GM18951 (cell line): ENCODE measurements at regions not wholly inside any gene's neighbourhood (a gene's known extent, or its start where the extent isn't known, plus 50 kb on each side); places are given as distances from the start of the nearest gene placed in this dataset.

ENCODE experiments used
- POLR2A ChIP-seq: IDR thresholded peaks from 4 replicates; pipeline ENCODE4 v1.6.1; 2011; ENCODE audit warnings: mild to moderate bottlenecking; ENCODE audit not compliant: insufficient read length, insufficient read depth; ENCODE audit errors: extremely low read depth
- in situ Hi-C: fragments of 300-500 bp; cut with MboI; formaldehyde crosslinking; loops from one replicate; pipeline ENCODE4 v1.12.0; 2022; ENCODE audit warnings: low sequenced_read_pairs, mixed read lengths, inconsistent platforms; ENCODE audit not compliant: unreplicated experiment

GRCh38 chr5:24737163-24737562 is 92.4 kb upstream of the CDH10 start:
- TF ChIP-seq POLR2A = no peak
- in situ Hi-C loops = no loop called here

GRCh38 chr5:24735284-24735683 is 90.5 kb upstream of the CDH10 start:
- no peak for TF ChIP-seq POLR2A
- in situ Hi-C loops = no loop called here

- TF ChIP-seq POLR2A = no peak
Measured at GRCh38 chr5:24732184-24732583, 87.4 kb upstream of the CDH10 start.

GRCh38 chr5:24720743-24721142 is 76.0 kb upstream of the CDH10 start:
- TF ChIP-seq POLR2A = no peak
- in situ Hi-C loops = no loop called here

More at GRCh38 chr5:24732184-24732583, 87.4 kb upstream of the CDH10 start:
- in situ Hi-C loops = no loop called here

GRCh38 chr5:24714746-24715145 is 70.0 kb upstream of the CDH10 start:
- TF ChIP-seq POLR2A = no peak
- in situ Hi-C loops = no loop called here

- in situ Hi-C loops = no loop called here
- no peak for TF ChIP-seq POLR2A
Measured at GRCh38 chr5:24712947-24713346, 68.2 kb upstream of the CDH10 start.

- in situ Hi-C loops = no loop called here
- no peak for TF ChIP-seq POLR2A
Measured at GRCh38 chr5:24712047-24712446, 67.3 kb upstream of the CDH10 start.

GRCh38 chr5:24703934-24704333 is 59.2 kb upstream of the CDH10 start:
- in situ Hi-C loops = no loop called here
- TF ChIP-seq POLR2A = no peak
